ENCODE measurements at regions not wholly inside any gene's neighbourhood (a gene's known extent, or its start where the extent isn't known, plus 50 kb on each side); places are given as distances from the start of the nearest gene placed in this dataset.
"Not testable (repeated sequence)": the region's sequence is repeated elsewhere in the genome, so short reads cannot be mapped to it uniquely, and the experiment has no call there.

- DNase-seq (ENCODE audit: low spot score), result no peak
Observed at GRCh38 chr13:82597747-82598146, 1284.5 kb downstream of the SLITRK1 start.

- DNase-seq (ENCODE audit: low spot score), result no peak
Observed at GRCh38 chr13:82593239-82593638, 1289.0 kb downstream of the SLITRK1 start.

GRCh38 chr13:82571653-82572052 is 1310.6 kb downstream of the SLITRK1 start:
- peak; percentile 63 for DNase-seq (ENCODE audit: low spot score)

- no peak for DNase-seq (ENCODE audit: low spot score)
Observed at GRCh38 chr13:82569581-82569980, 1312.7 kb downstream of the SLITRK1 start.

- DNase-seq (ENCODE audit: low spot score), result no peak
Observed at GRCh38 chr13:82566864-82567263, 1315.4 kb downstream of the SLITRK1 start.

GRCh38 chr13:82565201-82565600 is 1317.1 kb downstream of the SLITRK1 start:
- DNase-seq (ENCODE audit: low spot score), result no peak

GRCh38 chr13:82560889-82561288 is 1321.4 kb downstream of the SLITRK1 start:
- no peak for DNase-seq (ENCODE audit: low spot score)

GRCh38 chr13:82522872-82523271 is 1359.4 kb downstream of the SLITRK1 start:
- no peak for DNase-seq (ENCODE audit: low spot score)

GRCh38 chr13:82506805-82507414 is 1375.4 kb downstream of the SLITRK1 start:
- no peak for DNase-seq (ENCODE audit: low spot score)

- DNase-seq (ENCODE audit: low spot score), result no peak
Observed at GRCh38 chr13:82501834-82502233, 1380.4 kb downstream of the SLITRK1 start.

GRCh38 chr13:82480415-82480814 is 1401.9 kb downstream of the SLITRK1 start:
- no peak for DNase-seq (ENCODE audit: low spot score)

- DNase-seq (ENCODE audit: low spot score), result no peak
Observed at GRCh38 chr13:82477436-82477835, 1404.8 kb downstream of the SLITRK1 start.

- no peak for DNase-seq (ENCODE audit: low spot score)
Observed at GRCh38 chr13:82467626-82468025, 1414.6 kb downstream of the SLITRK1 start.

GRCh38 chr13:82459575-82459974 is 1422.7 kb downstream of the SLITRK1 start:
- not testable (repeated sequence) for DNase-seq (ENCODE audit: low spot score)

GRCh38 chr13:82458169-82458568 is 1424.1 kb downstream of the SLITRK1 start:
- DNase-seq (ENCODE audit: low spot score), result no peak

- DNase-seq (ENCODE audit: low spot score), result not testable (repeated sequence)
Observed at GRCh38 chr13:82457548-82457947, 1424.7 kb downstream of the SLITRK1 start.

- no peak for DNase-seq (ENCODE audit: low spot score)
Observed at GRCh38 chr13:82447416-82448077, 1434.7 kb downstream of the SLITRK1 start.

GRCh38 chr13:82439159-82439904 is 1442.9 kb downstream of the SLITRK1 start:
- no peak for DNase-seq (ENCODE audit: low spot score)

- no peak for DNase-seq (ENCODE audit: low spot score)
Observed at GRCh38 chr13:82438320-82438719, 1444.0 kb downstream of the SLITRK1 start.

GRCh38 chr13:82436099-82436585 is 1446.1 kb downstream of the SLITRK1 start:
- no peak for DNase-seq (ENCODE audit: low spot score)

GRCh38 chr13:82432949-82433348 is 1449.3 kb downstream of the SLITRK1 start:
- no peak for DNase-seq (ENCODE audit: low spot score)

GRCh38 chr13:82412749-82413148 is 1469.5 kb downstream of the SLITRK1 start:
- DNase-seq (ENCODE audit: low spot score), result no peak

- no peak for DNase-seq (ENCODE audit: low spot score)
Observed at GRCh38 chr13:82407321-82407720, 1475.0 kb downstream of the SLITRK1 start.

Data from H4 (cell line).